Activated naive CD8-positive, alpha-beta T cell treated with anti-CD3 and anti-CD28 coated beads for 36 hours (primary cell): ENCODE measurements at regions not wholly inside any gene's neighbourhood (a gene's known extent, or its start where the extent isn't known, plus 50 kb on each side); places are given as distances from the start of the nearest gene placed in this dataset.
"Not testable (repeated sequence)": the region's sequence is repeated elsewhere in the genome, so short reads cannot be mapped to it uniquely, and the experiment has no call there.

Experiments
- DNase-seq: peaks from one replicate; pipeline ENCODE4 v3.0.0; 2021
- H3K27ac Mint-ChIP-seq: one replicate; pipeline ENCODE4 v1.8.0; 2022; ENCODE audit warnings: mild to moderate bottlenecking, moderate library complexity, mixed read lengths
- H3K27me3 Mint-ChIP-seq: one replicate; pipeline ENCODE4 v1.8.0; 2022; ENCODE audit warnings: mild to moderate bottlenecking, mixed read lengths
- H3K36me3 Mint-ChIP-seq: one replicate; pipeline ENCODE4 v1.8.0; 2021; ENCODE audit warnings: mild to moderate bottlenecking, mixed read lengths
- H3K4me1 Mint-ChIP-seq: one replicate; pipeline ENCODE4 v1.8.0; 2021; ENCODE audit warnings: mixed read lengths
- H3K4me3 Mint-ChIP-seq: one replicate; pipeline ENCODE4 v1.8.0; 2022; ENCODE audit warnings: mild to moderate bottlenecking, moderate library complexity, mixed read lengths
- H3K9me3 Mint-ChIP-seq: one replicate; pipeline ENCODE4 v1.8.0; 2022; ENCODE audit warnings: mixed read lengths

DNA sequence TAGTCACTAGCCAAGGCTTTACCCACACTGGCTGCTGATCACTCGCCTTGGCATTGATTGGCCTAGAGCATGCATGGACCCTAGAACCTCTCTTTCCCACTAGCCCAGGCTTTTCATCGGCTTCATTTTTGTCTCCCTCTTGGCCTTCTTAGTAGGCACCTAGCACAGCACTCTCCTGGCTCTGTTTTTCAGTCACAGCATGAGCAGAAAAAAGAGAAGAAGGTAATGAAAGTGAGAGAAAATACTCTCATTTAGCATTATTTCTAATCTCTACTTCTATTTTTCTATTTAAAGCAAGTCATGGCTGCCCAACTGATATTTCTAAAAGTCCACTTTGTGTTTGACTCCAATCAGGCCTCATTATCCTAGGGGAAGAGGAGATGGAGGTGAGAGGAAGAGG, 267.2 kb downstream of the FBXO8 start:
- Mint-ChIP-seq H3K4me1 (no peaks in the 10 kb centered on the region), H3K9me3 (no peaks in the 10 kb centered on the region), H3K36me3 (no peaks in the 10 kb centered on the region), H3K4me3 (no peak overlapping the region), H3K27ac (no peak overlapping the region), H3K27me3 (peaks cover 4% of the 10 kb centered on the region)
- DNase-seq: no peak

DNA sequence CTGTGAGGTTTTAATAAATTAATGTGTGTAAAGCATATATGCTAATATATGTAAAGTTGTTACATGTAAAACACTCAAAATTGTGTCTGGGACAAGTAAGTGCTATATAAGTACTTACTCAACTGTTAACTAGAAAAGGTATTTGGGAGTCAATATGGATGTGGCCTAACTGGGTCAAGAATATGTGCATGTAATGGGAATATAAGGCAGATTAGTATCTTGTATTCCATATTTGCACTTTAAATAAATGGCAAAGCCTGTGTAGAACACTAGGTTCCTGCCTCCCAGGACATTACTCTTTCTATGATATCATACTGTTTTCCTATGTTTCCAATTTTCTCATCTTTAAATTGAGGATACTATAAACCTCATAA, 270.6 kb downstream of the FBXO8 start:
- no peak overlapping the region for H3K4me3 Mint-ChIP-seq
- no peak for DNase-seq
- H3K27me3 Mint-ChIP-seq: no peaks in the 10 kb centered on the region
- H3K27ac Mint-ChIP-seq: no peak overlapping the region
- H3K4me1 Mint-ChIP-seq: no peaks in the 10 kb centered on the region
- H3K9me3 Mint-ChIP-seq: no peaks in the 10 kb centered on the region
- H3K36me3 Mint-ChIP-seq: no peaks in the 10 kb centered on the region

DNA sequence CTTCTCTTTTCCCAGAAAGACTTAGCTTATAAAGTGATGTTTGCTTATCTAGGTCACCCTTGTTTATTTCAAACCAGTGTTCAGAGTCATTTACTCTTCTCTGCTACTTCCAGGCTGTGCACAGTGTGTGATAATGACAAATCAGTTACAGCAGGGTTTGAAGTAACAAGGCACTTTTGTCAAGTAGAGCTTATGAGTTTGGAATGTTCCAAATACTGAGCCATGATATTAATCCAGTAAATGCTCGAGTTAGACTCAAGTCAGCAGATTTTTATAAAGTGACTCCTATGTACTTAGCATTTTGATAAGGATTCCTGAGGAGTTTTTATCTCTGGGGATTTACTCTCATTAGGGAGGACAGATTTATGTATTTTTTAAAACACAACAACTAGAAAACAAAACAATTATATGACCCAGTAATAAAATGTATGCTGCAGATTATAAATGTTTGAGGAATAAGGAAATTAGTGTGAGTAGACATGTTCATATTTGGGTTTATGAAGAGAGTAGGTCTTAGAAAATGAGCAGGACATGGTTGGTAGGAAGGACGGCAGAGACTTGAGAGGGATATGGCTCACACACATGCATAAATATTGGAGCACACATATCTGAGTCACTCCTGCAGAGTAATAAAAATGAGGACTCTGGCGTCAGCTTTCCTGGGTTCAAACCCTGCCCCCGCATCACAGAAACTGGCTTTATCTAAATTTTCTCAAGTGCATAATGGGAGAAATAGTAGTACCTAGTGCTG, 271.2 kb downstream of the FBXO8 start:
- no peaks in the 10 kb centered on the region for H3K4me1 Mint-ChIP-seq
- H3K27ac Mint-ChIP-seq: no peak overlapping the region
- H3K9me3 Mint-ChIP-seq: no peaks in the 10 kb centered on the region
- H3K4me3 Mint-ChIP-seq: no peak overlapping the region
- H3K36me3 Mint-ChIP-seq: no peaks in the 10 kb centered on the region
- H3K27me3 Mint-ChIP-seq: no peaks in the 10 kb centered on the region
- DNase-seq: no peak

DNA sequence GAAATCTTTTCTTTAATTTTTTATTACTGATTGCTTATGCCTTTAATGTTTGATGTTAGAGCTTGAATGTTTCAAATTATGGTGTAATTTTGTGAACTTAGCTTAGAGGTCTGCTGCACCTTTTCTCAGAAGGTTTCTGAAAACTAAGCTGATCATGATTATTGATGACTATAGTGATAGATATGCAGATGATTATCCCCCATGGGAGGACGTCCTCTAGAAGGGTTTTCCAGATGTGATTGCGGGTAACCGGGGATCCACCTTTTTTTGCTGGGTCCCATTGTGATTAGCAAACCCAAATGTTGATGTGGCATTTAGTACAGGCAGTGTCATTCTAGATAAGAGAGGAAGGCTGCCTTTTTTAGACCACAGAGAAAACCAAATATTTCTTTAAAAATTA, 272.9 kb downstream of the FBXO8 start:
- no peaks in the 10 kb centered on the region for H3K27me3 Mint-ChIP-seq
- H3K9me3 Mint-ChIP-seq: no peaks in the 10 kb centered on the region
- H3K4me3 Mint-ChIP-seq: no peak overlapping the region
- no peaks in the 10 kb centered on the region for H3K36me3 Mint-ChIP-seq
- H3K27ac Mint-ChIP-seq: no peak overlapping the region
- no peaks in the 10 kb centered on the region for H3K4me1 Mint-ChIP-seq
- no peak for DNase-seq

DNA sequence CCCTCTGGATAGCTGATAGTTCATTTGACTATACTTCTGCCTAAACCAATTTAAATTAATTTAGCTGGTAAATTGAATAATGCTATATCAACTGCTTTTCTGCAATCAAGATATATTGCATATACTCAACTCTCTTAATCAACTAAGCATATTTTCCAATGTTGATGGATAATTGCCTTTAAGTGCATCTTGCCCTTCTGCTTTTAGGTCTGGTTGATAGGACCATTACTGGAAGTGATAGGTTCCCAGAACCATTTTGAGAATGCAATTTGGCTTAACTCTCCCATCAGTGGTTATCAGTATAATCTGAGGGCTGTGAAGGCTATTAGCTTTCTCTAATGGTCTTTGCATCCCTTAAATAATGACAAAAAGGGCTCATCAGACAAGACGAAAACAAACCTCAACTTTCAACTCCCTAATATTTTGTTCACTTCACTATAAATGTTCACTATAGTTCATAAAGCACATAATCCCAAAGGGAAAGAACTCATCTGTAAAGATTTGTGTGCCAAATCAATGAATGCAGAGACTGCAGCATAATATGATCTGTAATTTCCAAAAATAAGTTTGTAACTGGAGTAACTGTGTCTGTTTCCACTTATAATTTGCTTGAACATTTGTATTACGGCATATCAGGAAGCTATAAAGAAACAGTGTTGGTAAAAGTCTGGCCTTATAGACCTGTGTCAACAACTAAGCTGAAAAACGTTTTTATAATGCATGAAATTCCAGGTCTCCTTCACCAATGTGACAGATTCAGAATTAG, 273.6 kb downstream of the FBXO8 start:
- Mint-ChIP-seq H3K27ac (no peak overlapping the region), H3K36me3 (no peaks in the 10 kb centered on the region), H3K27me3 (no peaks in the 10 kb centered on the region), H3K9me3 (no peaks in the 10 kb centered on the region), H3K4me3 (no peak overlapping the region), H3K4me1 (no peaks in the 10 kb centered on the region)
- DNase-seq: no peak

DNA sequence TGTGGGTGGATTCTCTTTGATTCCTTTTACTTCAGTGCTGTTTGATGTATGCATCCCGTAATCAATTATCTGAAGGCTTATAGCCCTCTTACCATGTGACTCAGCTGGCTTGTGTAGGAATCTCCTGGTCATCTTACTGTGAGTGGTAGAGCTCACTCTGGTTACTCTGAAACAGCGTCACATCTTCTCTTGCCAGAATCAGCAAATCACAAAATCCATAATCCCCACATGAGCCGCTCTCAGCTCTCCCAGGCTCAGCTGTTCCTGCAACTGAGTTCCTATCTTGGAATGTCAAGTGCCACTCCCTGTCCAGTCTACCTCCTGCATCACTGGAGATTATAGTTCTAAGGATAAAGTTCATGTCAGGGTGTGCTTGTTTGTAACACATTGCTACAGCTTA, 278.0 kb downstream of the FBXO8 start:
- H3K27ac Mint-ChIP-seq: no peak overlapping the region
- H3K36me3 Mint-ChIP-seq: no peaks in the 10 kb centered on the region
- H3K4me1 Mint-ChIP-seq: no peaks in the 10 kb centered on the region
- H3K9me3 Mint-ChIP-seq: no peaks in the 10 kb centered on the region
- no peak overlapping the region for H3K4me3 Mint-ChIP-seq
- no peak for DNase-seq
- no peaks in the 10 kb centered on the region for H3K27me3 Mint-ChIP-seq

DNA sequence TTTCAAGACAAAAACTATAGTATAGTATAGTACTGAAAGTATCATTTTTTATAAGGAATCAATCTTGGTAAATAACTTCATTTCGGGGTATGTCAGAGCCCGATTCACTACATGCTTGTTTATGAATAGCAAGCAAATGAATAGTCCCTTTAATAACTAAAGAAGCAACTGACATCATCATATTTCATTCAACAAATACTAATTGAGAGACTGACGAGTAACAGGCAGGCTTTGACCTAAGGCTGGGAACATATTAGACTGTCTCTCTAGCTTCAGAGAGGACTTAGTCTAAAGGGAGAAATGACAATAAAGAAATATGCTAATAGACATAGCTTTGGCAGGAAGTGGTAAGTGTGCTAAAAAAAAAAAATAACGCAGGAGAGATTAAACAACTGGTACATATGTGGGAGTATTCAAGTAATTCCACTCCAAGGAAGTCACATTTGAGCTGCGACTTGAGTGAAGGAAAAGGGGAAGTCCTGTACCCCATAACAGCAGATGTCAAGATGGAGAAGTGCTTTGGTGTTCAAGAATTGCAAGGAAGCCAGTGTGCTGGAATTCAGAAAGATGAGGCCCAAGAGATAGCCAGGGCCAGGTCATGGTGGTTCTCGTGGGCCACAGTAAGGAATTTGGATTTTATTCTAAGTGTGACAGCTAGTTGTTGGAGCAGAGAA, 284.9 kb downstream of the FBXO8 start:
- Mint-ChIP-seq H3K27ac (no peak overlapping the region), H3K27me3 (no peaks in the 10 kb centered on the region)

DNA sequence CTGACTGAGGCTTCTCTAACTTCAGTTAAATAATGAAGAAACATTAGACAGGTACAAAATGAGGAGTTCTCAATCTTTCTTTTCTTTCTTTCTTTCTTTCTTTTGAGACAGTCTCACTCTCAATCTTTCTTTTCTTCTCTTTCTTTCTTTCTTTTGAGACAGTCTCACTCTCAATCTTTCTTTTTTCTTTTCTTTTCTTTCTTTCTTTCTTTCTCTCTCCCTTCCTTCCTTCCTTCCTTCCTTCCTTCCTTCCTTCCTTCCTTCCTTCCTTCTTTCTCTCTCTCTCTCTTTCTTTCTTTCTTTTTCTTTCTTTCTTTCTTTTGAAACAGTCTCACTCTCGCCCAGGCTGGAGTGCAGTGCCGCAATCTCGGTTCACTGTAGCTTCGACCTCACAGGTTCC, 287.7 kb downstream of the FBXO8 start:
- H3K27ac Mint-ChIP-seq, H3K9me3 Mint-ChIP-seq, H3K4me3 Mint-ChIP-seq, H3K36me3 Mint-ChIP-seq, H3K27me3 Mint-ChIP-seq, H3K4me1 Mint-ChIP-seq, DNase-seq: not testable (repeated sequence)

More for the DNA sequence above, 284.9 kb downstream of the FBXO8 start:
- Mint-ChIP-seq H3K4me3 (no peak overlapping the region), H3K36me3 (no peaks in the 10 kb centered on the region), H3K4me1 (no peaks in the 10 kb centered on the region), H3K9me3 (no peaks in the 10 kb centered on the region)
- DNase-seq: no peak

DNA sequence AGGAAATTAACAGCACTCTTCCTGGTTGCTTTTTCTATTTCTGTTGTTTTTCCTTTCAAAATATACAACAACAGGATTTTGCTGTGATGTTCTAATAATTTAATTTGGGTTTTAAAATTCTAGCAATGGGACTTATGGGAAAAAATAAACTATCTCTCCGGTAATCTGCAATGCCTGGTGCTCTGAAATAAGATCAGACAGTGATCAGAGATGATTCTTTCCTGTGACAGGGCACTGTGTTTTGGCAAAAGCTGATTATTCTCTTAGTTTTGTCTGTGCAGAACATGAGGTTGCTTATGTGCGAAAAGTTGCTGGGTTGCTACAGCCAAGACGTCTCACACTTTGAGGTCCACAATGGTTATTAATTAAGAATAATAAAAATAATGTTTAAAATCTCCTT, 291.7 kb downstream of the FBXO8 start:
- Mint-ChIP-seq H3K4me3 (no peak overlapping the region), H3K4me1 (no peaks in the 10 kb centered on the region), H3K27ac (no peak overlapping the region), H3K9me3 (no peaks in the 10 kb centered on the region), H3K27me3 (no peaks in the 10 kb centered on the region), H3K36me3 (no peaks in the 10 kb centered on the region)
- no peak for DNase-seq

DNA sequence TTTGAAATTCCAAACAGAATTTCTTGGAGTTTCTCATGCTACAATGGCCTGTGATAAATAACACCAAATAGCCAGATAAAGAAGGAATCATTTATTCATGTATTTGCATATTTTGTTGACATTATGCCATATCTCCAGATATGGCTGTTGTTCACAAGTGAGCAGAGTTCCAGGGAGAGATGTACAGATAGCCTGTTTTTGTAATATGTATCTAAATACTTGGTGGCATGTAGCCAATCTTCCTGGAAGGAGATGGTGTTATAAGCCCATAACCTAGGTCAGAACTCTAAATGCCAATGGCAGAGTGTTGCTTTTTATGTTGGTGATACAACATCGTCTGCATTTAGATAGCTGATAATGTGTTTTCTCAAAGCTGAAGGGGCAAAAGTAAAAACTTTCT, 292.2 kb downstream of the FBXO8 start:
- Mint-ChIP-seq H3K27ac (no peak overlapping the region), H3K4me1 (no peaks in the 10 kb centered on the region), H3K27me3 (no peaks in the 10 kb centered on the region), H3K9me3 (no peaks in the 10 kb centered on the region), H3K4me3 (no peak overlapping the region), H3K36me3 (no peaks in the 10 kb centered on the region)
- no peak for DNase-seq

DNA sequence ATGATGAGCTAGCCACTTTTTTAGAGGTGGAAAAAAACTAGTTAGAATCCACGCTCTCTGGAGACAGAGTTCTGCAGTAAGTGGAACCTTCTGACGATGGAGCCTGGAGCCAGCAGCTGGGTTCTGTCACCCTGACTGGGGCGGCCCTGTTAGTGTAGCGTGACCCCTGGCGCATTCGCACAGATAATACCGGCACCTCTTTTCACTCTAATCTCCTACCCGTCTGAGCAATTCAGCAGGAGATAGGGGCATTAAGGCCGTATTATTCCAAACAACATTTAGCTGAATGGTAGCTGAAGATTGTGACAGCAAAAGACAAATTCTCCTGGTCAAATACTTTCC, 292.6 kb downstream of the FBXO8 start:
- Mint-ChIP-seq H3K4me3 (no peak overlapping the region), H3K9me3 (no peaks in the 10 kb centered on the region), H3K27me3 (no peaks in the 10 kb centered on the region), H3K4me1 (no peaks in the 10 kb centered on the region), H3K27ac (no peak overlapping the region), H3K36me3 (no peaks in the 10 kb centered on the region)
- DNase-seq: no peak

DNA sequence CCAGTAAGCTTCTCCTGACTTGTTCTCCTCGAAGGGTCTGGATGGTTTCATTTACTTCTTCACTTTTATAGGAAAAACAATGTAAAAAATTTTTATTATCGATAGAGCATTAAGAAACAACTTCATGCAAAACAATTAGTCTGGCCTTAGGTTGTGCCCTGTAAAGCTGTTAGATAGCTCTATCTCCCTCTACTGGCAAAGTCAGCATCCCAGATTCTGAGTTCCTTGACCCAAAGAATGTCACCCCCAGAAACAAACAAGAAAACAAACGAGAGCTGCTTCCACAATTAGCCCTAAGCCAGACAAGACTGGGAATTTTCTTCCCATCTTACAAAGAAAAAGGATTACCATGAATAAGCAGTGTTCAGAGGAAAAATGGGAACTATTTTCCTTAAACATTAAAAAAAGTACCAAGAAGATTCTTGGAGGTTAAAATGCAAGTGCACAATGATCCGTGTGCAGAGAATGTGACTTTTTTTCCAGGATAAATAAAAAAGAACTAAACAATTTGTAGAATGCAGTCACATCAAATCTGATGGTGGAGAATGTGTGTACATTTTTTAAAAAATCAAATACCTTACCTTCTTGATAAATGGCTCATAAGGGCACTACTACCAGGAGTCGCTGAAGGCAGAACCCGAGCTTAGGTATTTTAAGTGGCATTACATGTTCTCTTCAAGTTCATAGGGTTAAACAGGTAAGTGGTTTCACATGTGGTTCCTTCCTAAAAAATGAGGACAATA, 293.2 kb downstream of the FBXO8 start:
- H3K4me3 Mint-ChIP-seq: no peak overlapping the region
- no peaks in the 10 kb centered on the region for H3K27me3 Mint-ChIP-seq
- H3K9me3 Mint-ChIP-seq: no peaks in the 10 kb centered on the region
- no peaks in the 10 kb centered on the region for H3K4me1 Mint-ChIP-seq
- H3K36me3 Mint-ChIP-seq: no peaks in the 10 kb centered on the region
- no peak for DNase-seq
- no peak overlapping the region for H3K27ac Mint-ChIP-seq

DNA sequence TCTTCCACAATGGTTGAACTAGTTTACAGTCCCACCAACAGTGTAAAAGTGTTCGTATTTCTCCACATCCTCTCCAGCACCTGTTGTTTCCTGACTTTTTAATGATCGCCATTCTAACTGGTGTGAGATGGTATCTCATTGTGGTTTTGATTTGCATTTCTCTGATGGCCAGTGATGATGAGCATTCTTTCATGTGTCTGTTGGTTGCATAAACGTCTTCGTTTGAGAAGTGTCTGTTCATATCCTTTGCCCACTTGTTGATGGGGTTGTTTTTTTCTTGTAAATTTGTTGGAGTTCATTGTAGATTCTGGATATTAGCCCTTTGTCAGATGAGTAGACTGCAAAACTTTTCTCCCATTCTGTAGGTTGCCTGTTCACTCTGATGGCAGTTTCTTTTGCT, 319.9 kb downstream of the FBXO8 start:
- H3K36me3 Mint-ChIP-seq, H3K9me3 Mint-ChIP-seq, H3K4me1 Mint-ChIP-seq, H3K4me3 Mint-ChIP-seq, DNase-seq, H3K27ac Mint-ChIP-seq, H3K27me3 Mint-ChIP-seq: not testable (repeated sequence)

DNA sequence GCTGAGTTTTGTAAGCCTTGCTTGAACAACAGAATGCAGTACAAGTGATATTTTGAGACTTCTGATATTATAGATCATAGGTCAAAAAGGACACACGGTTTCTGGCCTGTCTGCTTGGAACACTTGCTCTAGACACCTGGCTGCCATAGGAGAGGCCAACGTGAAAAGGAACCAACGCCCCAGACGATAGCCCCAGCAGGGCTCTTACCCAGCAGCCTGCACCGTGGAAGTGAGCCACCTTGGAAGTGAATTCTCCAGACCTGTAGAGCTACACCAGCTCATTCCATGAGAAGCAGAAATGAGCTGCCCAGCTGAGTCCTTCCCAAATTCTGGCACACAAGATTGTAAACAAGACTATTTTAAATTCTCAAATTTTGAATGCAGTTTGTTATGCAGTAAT, 323.1 kb downstream of the FBXO8 start:
- no peaks in the 10 kb centered on the region for H3K27me3 Mint-ChIP-seq
- H3K36me3 Mint-ChIP-seq: no peaks in the 10 kb centered on the region
- H3K4me3 Mint-ChIP-seq: no peak overlapping the region
- H3K4me1 Mint-ChIP-seq: no peaks in the 10 kb centered on the region
- peaks cover 4% of the 10 kb centered on the region for H3K9me3 Mint-ChIP-seq
- no peak for DNase-seq
- no peak overlapping the region for H3K27ac Mint-ChIP-seq

DNA sequence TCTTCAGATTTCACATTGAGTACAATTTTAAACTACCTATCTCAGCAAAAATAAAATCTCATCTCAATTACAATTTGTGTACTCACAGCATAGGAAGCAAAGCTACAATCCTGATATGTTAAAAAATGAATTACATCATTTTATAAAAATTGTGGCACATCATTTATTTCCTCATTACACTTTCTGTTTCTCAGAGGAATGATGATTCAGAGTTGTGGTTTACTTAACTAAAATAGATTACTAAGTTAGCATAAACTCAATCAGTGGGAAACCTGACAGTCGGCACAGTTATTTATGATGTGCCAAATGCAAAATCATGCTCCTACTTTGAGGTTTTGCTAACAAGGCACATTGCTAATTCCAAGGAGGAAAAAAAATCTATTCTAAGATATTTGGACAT, 325.0 kb downstream of the FBXO8 start:
- no peak for DNase-seq
- Mint-ChIP-seq H3K9me3 (peaks cover 1% of the 10 kb centered on the region), H3K4me1 (no peaks in the 10 kb centered on the region), H3K27ac (no peak overlapping the region), H3K27me3 (no peaks in the 10 kb centered on the region), H3K36me3 (no peaks in the 10 kb centered on the region), H3K4me3 (no peak overlapping the region)
